GM21447 (cell line): ENCODE measurements at regions not wholly inside any gene's neighbourhood (a gene's known extent, or its start where the extent isn't known, plus 50 kb on each side); places are given as distances from the start of the nearest gene placed in this dataset.

ENCODE experiments used
- ATAC-seq: cut with Tn5 transposase; IDR thresholded peaks from one replicate; pipeline ENCODE4 v1.9.1; 2021; ENCODE audit not compliant: unreplicated experiment

GRCh38 chr6:111957623-111958315 is 84.5 kb upstream of the FYN start:
- ATAC-seq: no peak

DNA sequence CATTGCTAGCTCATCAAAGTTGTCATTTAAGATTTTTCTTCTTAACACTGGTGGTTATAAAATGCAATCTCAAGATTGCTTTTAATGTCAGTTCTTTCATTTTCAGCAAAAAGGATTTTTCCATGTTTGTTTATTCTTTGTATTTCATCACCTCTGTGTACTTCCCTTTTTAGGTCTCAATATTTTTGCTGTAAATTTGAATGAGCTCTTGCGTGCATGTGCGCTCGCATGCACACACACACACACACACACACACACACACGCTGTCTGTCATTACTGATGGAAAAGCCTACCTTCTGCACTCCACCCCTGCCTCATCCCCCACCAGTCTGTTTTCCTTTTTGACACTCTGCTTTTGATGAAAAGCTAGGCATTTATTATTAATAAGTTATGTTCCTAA is 85.3 kb upstream of the FYN start:
- no peak for ATAC-seq

DNA sequence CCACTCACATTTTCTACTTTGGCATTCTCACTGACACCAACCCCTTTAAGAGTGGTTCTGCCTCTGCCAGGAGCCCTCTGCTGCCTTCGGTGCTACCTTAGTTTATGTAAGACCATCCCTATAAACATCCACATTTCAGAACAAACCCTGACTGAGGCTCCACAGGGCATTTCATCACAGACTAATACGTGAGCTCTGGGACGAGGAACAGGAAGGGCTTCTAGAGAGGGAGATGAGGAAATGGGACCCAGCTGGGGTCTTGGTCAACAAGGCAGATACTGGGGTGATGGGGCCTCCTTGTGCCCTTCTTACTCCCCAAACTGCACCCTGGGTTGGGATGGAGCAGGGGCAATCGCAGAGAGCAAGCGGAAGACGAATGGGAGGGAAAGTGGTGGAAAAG is 86.5 kb upstream of the FYN start:
- ATAC-seq: no peak

GRCh38 chr6:111967131-111967530 is 86.8 kb upstream of the CCN6 start:
- ATAC-seq: no peak

GRCh38 chr6:111970426-111970825 is 83.5 kb upstream of the CCN6 start:
- no peak for ATAC-seq

DNA sequence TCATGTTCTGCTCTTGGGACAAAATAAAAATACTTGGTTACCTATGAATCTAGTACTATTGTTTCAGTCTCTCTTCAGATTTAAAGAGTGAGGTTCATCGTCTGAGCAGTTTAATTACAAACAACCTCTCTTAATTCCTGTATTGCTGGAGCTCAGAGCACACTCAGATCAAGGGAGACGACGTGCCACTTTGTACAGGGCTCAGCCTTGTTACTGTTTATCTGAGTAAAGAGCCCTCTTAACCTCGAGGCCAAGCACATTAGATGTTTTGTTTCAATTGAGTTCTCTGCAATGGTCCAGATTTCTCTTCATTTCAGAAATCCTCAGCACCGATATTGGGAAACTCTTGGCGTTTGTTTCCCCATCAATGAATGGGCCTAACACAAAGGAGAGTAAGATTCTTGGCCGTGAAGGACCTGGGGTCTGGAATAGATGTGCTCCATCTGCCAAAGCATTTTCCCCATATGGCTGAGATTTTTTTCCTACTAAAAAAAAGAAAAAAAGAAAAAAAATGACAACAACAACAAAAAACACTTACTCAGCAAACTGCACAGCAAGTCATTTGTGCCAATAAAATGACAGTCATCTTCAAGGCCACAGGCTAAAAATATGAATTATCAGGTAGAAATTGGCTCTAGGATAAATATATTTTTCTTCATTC is 82.6 kb upstream of the CCN6 start:
- no peak for ATAC-seq

- ATAC-seq: no peak
These were observed 81.9 kb upstream of the CCN6 start for GRCh38 chr6:111971866-111972532.

DNA sequence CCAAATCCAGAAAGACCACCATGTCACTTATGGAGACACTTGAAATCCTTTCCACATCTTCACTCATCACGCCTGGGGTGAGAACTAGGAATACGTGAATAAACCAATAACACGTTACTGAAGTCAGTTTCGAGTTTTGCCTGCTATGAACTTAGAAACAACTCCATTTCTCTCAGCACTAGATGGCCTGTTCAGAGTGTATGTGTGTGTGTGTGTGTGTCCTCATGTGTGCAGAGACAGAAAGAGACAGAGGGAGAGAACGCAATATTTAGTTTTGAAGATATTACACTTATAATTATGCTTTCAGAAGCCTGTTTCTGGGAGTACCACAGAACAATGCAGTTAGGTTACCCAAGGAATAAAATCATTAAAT is 81.2 kb upstream of the CCN6 start:
- no peak for ATAC-seq

GRCh38 chr6:111973118-111973761 is 80.7 kb upstream of the CCN6 start:
- no peak for ATAC-seq

- no peak for ATAC-seq
These were observed 79.8 kb upstream of the CCN6 start for GRCh38 chr6:111973927-111974639.

DNA sequence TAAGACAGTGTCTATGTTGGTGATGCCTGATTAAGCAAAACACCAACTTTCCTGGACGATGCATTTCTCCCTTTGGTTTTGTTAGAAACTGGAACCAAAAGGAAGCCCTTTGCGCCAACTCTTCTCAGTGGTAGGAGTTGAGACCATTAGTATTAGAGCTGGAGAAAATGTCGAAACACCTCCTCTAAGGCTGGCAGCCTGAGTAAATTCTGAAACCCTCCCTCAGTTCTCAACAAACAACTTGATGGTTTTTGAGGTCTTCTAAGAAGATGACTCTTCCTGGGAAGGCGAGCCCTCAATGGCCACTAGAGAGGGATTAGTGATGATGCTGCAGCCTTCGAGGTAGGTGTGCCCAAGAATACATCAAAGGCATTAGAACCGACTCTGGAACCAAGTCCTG is 78.4 kb upstream of the CCN6 start:
- no peak for ATAC-seq

- no peak for ATAC-seq
These were observed 77.8 kb upstream of the CCN6 start for GRCh38 chr6:111976139-111976538.

DNA sequence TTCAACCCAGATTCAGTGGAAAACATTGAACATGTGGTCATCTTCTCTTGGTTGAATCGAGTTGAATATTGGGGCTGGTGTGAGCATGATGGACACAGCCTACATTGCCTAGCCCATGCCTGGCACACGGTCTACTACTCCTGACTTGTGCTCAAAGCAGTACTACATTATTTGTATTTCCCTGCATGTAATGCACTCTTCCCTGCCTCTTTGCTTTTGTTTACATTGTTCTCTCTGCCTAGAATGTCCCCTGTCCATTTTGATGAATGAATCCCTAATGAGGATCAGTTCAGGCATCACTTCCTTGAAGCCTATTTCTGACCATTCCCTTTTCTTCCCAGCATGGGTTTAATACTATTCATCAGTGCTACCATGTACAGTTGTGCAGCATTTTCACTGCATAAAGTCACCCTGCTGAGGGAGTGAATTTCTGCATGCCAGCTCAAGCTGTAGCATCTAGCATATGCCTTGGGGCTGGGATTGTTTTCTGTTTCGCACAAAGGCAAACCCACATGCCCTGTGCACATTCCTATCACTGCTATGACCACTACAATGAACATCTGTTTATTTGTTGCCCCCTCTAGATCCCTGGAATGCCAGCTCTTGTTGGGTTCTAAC is 75.3 kb upstream of the CCN6 start:
- no peak for ATAC-seq

DNA sequence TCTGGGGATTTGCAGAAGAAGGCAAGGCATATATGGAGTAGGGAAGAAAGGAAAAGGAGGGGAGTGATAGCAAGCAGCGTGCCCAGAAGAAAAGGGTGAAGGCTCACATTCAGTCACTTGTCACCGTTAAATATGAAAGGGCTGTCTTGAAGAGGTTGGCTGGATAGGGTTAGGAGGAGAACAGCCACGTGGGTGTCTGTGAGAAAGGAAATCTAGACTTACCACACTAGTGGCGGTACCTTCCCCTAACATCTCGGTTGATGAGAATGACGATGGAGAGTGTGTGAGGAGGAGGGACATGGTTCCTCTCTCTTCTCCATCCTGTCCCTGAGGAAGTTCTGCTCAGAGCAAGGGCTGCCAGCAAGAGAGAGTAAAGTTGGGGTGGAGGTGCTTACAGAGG is 74.3 kb upstream of the CCN6 start:
- no peak for ATAC-seq

GRCh38 chr6:111980143-111980542 is 73.8 kb upstream of the CCN6 start:
- ATAC-seq: no peak

DNA sequence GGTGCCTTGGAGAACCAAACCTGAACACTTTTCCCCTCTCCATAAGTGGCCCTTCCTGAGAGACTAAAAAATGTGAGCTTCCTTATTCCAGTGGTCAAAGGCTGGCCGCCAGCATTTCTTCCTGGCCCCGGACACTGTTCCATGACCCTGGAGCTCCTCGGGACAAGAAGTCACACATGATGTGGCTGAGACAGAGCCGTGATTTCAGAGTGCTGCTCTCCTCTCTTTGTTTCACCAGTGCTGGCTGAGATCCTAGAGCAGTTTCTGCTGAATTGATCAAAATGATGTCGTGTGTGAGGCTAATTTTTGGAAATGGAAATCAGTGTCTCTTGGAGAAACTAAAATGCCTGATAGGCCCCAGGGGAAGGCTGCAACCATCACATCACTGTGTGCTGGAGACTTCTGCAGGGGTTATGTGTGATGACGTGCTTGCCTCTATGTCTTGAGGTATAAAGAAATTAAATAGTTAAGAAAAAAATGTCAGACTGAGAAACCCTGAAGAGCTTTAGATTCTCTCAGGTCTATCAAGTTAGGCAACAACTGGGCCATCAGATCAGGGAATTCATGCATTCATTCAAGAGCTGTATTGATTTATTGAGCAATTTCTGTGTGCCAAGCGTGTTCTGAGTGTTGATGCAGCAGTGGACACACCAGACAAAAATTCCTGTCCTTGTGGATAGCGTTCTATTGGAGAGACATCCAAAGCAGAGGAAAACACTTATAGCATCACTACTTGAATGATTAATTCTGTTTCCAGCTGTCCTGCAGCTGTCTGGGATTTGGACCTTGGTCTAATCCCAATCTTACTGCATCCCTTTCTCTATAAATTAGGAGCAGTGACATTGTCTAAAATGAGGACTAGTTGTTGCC is 72.7 kb upstream of the CCN6 start:
- ATAC-seq: no peak

DNA sequence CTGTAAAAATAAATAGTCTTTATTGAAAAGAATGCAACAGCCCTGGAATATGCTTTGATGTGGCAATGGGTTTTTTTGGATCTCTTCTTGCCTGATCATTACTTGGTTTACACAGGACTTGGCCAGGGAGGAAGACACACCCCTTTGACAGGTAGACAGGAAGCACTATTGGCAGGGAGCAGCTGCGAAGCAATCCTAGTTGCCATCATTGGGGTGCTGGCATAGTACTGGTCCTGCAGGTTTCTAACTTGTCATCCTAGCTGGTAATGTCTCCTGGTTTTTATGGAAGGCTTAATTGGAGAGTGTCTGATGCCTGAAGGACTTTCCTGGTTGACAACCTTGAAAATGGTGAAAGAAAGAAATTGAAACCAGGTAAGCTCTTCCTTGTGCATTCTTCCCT is 71.2 kb upstream of the CCN6 start:
- no peak for ATAC-seq

GRCh38 chr6:111983193-111983592 is 70.7 kb upstream of the CCN6 start:
- ATAC-seq: no peak

GRCh38 chr6:111984081-111984480 is 69.8 kb upstream of the CCN6 start:
- ATAC-seq: no peak
